NK-92 treated with Interleukin-12 subunit alpha and Interleukin-12 subunit beta, amount 100 ng/mL, for 24 hours (cell line): ENCODE measurements at regions not wholly inside any gene's neighbourhood (a gene's known extent, or its start where the extent isn't known, plus 50 kb on each side); places are given as distances from the start of the nearest gene placed in this dataset.

Experiments used
- DNase-seq: peaks from one replicate; lab custom pipeline; 2025; lab: John Stamatoyannopoulos, UW

DNA sequence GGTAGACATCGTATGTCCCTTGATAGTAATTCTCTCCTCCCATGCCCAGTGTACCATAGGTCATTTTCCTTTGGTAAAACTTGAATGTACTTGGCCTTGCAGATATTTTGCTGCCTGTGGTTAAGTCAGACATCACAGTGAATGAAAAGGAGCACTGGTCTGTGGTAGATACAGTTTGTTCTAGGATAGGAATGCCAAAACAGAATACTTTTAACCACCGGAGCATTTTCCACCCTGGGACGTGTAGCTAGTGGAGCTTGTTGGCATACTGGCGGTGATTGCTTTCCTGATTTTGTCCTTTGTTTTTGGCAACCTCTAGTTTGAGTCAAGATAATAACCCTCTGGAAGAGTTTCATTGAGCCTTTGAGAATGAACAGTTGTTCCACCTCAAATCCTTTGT lies 92.0 kb upstream of the BMPER start:
- DNase-seq = no peak

GRCh38 chr7:33814400-33814799 lies 90.9 kb upstream of the BMPER start:
- DNase-seq = no peak

DNA sequence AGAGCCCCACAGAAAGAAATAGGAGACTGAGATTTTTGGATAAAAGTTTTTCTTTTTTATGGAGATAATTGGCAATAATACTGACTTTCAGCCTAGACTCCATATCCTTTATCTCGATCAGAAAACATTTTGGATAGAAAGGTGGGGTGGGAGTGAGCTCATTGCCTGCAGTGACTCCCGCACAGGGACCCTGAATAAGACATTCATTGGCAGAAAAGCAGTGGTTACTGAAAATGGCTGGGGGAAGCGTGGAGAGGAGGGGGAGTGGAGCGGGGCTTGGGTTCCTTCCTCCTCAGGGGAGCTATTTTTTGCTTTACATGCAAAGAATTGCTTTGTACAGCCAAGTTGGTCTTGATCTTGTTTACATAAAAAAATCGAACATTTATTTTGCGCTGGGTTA lies 90.4 kb upstream of the BMPER start:
- DNase-seq = no peak

- no peak for DNase-seq
Observed at GRCh38 chr7:33815336-33815735, 90.0 kb upstream of the BMPER start.

DNA sequence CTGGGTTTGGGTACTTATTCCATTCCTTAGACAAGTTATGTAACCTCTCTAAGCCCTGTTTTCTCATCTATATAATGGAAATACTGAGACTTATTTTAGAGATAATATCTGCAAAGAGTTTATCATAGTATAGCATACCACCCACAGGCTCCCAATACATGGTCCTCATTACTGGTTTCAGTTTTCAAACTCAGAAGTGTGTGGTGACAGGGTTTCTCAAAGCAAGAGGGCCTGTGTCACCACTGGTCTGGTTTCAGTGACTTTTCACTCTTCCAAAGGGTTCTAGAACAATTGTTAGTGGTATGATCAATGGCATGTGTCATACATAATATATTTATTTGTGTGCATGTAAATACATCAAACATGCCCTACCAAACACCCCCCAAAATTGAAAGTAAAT lies 89.2 kb upstream of the BMPER start:
- no peak for DNase-seq

- DNase-seq = no peak
Observed at GRCh38 chr7:33819658-33820057, 85.7 kb upstream of the BMPER start.

- no peak for DNase-seq
Observed at GRCh38 chr7:33820206-33820605, 85.1 kb upstream of the BMPER start.

DNA sequence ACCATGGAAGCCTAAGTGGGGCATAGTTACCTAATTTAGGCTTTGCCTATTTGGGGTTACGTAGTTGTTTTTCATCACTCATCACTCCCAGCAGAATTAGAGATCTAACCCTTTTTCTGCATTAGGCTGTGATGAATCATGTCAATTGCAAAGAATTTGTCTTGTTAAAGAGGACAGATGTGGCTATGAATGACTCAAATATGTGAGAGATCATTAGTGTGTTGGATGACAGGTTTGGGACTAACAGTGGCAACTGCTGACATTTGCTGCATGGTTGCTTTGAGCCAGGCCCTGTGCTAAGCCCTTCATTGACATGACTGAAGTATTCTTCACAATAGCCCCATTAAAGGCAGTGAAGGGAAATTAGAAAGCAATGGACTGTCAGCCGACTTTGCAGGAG lies 83.4 kb upstream of the BMPER start:
- no peak for DNase-seq

DNA sequence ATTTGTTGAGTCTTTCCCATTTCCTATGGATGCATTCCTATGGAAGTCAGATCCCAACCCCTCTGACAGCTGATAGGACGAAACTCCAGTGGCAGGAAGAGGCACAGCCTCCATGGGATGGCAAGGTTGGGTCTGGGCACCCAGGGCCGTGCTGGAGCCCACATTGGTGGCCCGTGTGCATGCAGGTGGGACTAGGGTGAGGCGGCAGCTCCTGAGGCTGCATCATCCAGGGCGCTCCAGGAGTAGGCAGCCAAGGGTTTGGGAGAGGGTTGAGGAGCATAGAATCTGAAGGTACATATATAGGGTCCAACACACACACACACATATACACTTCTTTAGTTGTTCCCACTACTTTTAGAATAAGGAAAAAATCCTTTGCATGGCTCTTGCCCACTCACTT lies 81.4 kb upstream of the BMPER start:
- no peak for DNase-seq

- DNase-seq = no peak
Observed at GRCh38 chr7:33824911-33825459, 80.4 kb upstream of the BMPER start.

- no peak for DNase-seq
Observed at GRCh38 chr7:33825644-33826043, 79.7 kb upstream of the BMPER start.

DNA sequence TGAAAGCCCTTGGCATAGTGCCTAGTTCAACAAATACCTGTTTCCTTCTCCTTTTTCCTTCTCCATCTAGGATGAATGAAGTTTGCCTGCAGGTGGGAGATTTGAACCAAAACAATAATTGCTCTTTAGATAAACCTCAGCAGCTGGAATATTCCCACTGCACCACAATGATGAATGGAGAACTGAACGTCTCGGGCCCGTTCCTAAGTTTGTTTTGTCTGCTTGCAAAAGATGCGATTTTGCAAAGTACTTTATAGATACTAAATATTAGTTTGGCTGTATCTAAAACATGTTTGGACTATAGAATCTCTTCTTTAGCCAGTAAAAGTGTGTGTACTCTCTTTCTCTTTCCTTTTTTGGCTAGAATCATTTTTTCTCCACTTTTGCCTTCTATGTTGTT lies 75.8 kb upstream of the BMPER start:
- no peak for DNase-seq

- no peak for DNase-seq
Observed at GRCh38 chr7:33831389-33832141, 73.8 kb upstream of the BMPER start.

- DNase-seq = no peak
Observed at GRCh38 chr7:33832271-33832721, 73.0 kb upstream of the BMPER start.

GRCh38 chr7:33836797-33837355 lies 68.5 kb upstream of the BMPER start:
- DNase-seq = no peak

- no peak for DNase-seq
Observed at GRCh38 chr7:33837356-33837851, 67.9 kb upstream of the BMPER start.

GRCh38 chr7:33841031-33841430 lies 64.3 kb upstream of the BMPER start:
- no peak for DNase-seq

DNA sequence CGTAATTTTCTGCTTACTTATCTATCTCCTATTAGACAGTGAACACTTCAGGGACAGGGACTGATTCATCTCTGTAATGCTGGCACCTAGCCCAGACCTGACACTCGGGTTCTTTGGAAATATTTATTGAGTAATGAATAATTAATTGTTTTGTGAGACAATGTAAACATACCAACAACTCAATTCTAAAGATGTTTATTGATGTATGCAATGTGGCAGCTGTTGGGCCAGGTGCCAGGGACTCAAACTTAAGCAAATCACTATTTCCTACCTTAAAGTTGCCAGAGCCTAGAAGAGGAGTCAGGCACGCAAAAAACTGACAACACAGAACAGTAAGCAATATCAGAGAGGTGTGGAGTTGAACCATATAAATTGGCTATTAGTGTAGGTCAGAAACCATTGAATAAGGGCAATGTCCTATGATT lies 63.6 kb upstream of the BMPER start:
- no peak for DNase-seq

DNA sequence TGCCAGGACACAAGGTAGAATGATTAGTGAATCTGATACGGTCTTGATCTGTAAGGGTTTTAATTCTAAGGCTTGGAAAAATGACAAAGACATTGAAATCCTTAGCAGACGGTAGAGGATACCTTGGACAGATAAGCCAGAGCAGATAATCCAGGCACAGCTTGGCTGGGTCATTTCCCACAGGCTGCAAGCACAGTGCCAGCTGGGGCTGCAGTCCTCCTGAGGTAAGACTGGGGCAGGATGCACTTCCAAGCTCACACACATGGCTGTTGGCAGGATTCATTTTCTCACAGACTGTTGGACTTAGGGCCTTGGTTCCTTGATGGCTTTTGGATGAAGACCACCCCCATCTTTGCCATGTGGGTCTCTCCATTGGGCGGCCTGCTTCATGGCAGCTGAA lies 63.2 kb upstream of the BMPER start:
- DNase-seq = no peak

GRCh38 chr7:33845991-33846509 lies 59.3 kb upstream of the BMPER start:
- DNase-seq = no peak

GRCh38 chr7:33849004-33849403 lies 56.3 kb upstream of the BMPER start:
- DNase-seq = no peak

- no peak for DNase-seq
Observed at GRCh38 chr7:33849971-33850559, 55.3 kb upstream of the BMPER start.

- no peak for DNase-seq
Observed at GRCh38 chr7:33850768-33851167, 54.6 kb upstream of the BMPER start.
